PC-9 (cell line): ENCODE measurements at regions not wholly inside any gene's neighbourhood (a gene's known extent, or its start where the extent isn't known, plus 50 kb on each side); places are given as distances from the start of the nearest gene placed in this dataset.

Experiments used
- CTCF ChIP-seq: fragments of 200-600 bp; sonication (generic); conservative IDR thresholded peaks from 2 replicates; pipeline ENCODE4 v1.6.1; 2017; ENCODE audit warnings: mixed run types, antibody characterized with exemption, mild to moderate bottlenecking, moderate library complexity
- EZH2 ChIP-seq: fragments of 200-600 bp; sonication (generic); IDR thresholded peaks from 2 replicates; pipeline ENCODE4 v1.8.0; 2017; ENCODE audit warnings: antibody characterized with exemption, low read depth

DNA sequence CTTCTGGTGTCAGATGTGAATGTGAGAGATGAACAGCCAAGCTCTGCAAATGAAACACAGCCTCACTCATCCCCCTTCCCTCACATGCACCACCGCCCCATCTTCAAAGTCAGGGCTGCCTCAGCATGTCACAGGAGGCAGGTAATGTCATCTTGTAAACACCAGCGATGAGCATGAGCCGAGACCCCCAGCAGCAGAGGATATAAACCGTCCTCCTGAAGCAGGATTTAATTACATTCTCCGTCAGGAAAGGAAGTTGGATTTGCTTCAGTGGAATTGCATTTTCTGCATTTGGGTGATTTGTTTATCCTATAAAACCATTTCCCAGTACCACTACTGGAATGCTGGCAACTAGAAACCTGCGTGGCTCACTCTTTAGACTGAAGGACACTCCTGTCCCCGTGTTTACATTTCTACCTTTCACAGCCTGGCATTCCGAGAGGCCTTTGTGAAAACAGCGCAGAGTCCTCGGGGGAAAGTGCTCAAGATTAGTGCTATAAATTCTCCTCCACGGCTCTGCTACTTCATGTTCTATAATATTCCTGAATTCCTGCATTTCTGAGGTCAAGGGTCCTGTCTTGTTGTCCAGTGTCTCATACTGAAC lies 619.2 kb downstream of the IRS1 start:
- TF ChIP-seq CTCF (no peak), EZH2 (no peak)
